Astrocyte (in vitro differentiated cells and primary cell): ENCODE measurements at regions not wholly inside any gene's neighbourhood (a gene's known extent, or its start where the extent isn't known, plus 50 kb on each side); places are given as distances from the start of the nearest gene placed in this dataset.
A peak's percentile ranks its signal among the peaks of the same experiment; 100 is the strongest.

ENCODE experiments used
- DNase-seq: peaks from one replicate; pipeline ENCODE4 v3.0.0-alpha.2; 2010; ENCODE audit warnings: low read depth
- FAIRE-seq: peaks from 2 replicates; lab custom pipeline; 2011; peaks lifted over from hg19 to GRCh38; lab: Jason Lieb, UNC
- H2AFZ ChIP-seq: 2 replicates; pipeline ENCODE4 v1.6.0; 2012; ENCODE audit warnings: low read depth, low read length, inconsistent platforms
- H3K27ac ChIP-seq: 2 replicates; pipeline ENCODE4 v1.5.1; 2011; ENCODE audit warnings: low read depth, low read length, inconsistent platforms
- H3K27me3 ChIP-seq: 2 replicates; pipeline ENCODE4 v1.6.0; 2011; ENCODE audit warnings: low read length, inconsistent platforms; ENCODE audit not compliant: insufficient read depth
- H3K36me3 ChIP-seq: 2 replicates; pipeline ENCODE4 v1.5.1; 2011; ENCODE audit warnings: low read length, inconsistent platforms; ENCODE audit not compliant: insufficient read depth
- H3K4me1 ChIP-seq: 2 replicates; pipeline ENCODE4 v1.5.1; 2011; ENCODE audit warnings: low read length, inconsistent platforms; ENCODE audit not compliant: insufficient read depth
- H3K4me2 ChIP-seq: 2 replicates; pipeline ENCODE4 v1.6.0; 2012; ENCODE audit warnings: low read length, inconsistent platforms
- H3K4me3 ChIP-seq: 2 replicates; pipeline ENCODE4 v1.5.1; 2011; ENCODE audit warnings: low read depth, mild to moderate bottlenecking, low read length, inconsistent platforms; ENCODE audit not compliant: insufficient read depth
- H3K79me2 ChIP-seq: 2 replicates; pipeline ENCODE4 v1.6.0; 2012; ENCODE audit warnings: mild to moderate bottlenecking, low read length, inconsistent platforms; ENCODE audit not compliant: insufficient read depth
- H3K9ac ChIP-seq: 2 replicates; pipeline ENCODE4 v1.6.0; 2012; ENCODE audit warnings: mild to moderate bottlenecking, low read length, inconsistent platforms
- H3K9me3 ChIP-seq: 2 replicates; pipeline ENCODE4 v1.5.1; 2012; ENCODE audit warnings: low read depth, mild to moderate bottlenecking, low read length, inconsistent platforms; ENCODE audit not compliant: insufficient read depth
- H4K20me1 ChIP-seq: 2 replicates; pipeline ENCODE4 v1.6.0; 2012; ENCODE audit warnings: low read length, inconsistent platforms; ENCODE audit not compliant: insufficient read depth
- H3K27ac Mint-ChIP-seq: one replicate; pipeline ENCODE4 v1.8.0; 2021; ENCODE audit warnings: mild to moderate bottlenecking, mixed read lengths; ENCODE audit not compliant: unreplicated experiment
- H3K27me3 Mint-ChIP-seq: one replicate; pipeline ENCODE4 v1.8.0; 2021; ENCODE audit warnings: low read depth, mixed read lengths; ENCODE audit not compliant: unreplicated experiment
- H3K36me3 Mint-ChIP-seq: one replicate; pipeline ENCODE4 v1.8.0; 2021; ENCODE audit warnings: low read depth, mixed read lengths; ENCODE audit not compliant: unreplicated experiment
- H3K4me1 Mint-ChIP-seq: one replicate; pipeline ENCODE4 v1.8.0; 2021; ENCODE audit warnings: low read depth, mixed read lengths; ENCODE audit not compliant: unreplicated experiment
- H3K4me3 Mint-ChIP-seq: one replicate; pipeline ENCODE4 v1.8.0; 2021; ENCODE audit warnings: mild to moderate bottlenecking, moderate library complexity, mixed read lengths; ENCODE audit not compliant: unreplicated experiment
- H3K9me3 Mint-ChIP-seq: one replicate; pipeline ENCODE4 v1.8.0; 2021; ENCODE audit warnings: mild to moderate bottlenecking, mixed read lengths; ENCODE audit not compliant: unreplicated experiment
- EZH2 ChIP-seq: IDR thresholded peaks from 2 replicates; pipeline ENCODE4 v1.6.1; 2012; ENCODE audit warnings: mild to moderate bottlenecking, low read length, inconsistent platforms; ENCODE audit not compliant: insufficient read depth
- TF ChIP-seq, protein P1 (sequence below): IDR thresholded peaks from 2 replicates; pipeline ENCODE4 v1.5.1; 2011; ENCODE audit warnings: low read depth, mild to moderate bottlenecking, inconsistent platforms, low read length, moderate library complexity; ENCODE audit not compliant: insufficient read depth

DNA sequence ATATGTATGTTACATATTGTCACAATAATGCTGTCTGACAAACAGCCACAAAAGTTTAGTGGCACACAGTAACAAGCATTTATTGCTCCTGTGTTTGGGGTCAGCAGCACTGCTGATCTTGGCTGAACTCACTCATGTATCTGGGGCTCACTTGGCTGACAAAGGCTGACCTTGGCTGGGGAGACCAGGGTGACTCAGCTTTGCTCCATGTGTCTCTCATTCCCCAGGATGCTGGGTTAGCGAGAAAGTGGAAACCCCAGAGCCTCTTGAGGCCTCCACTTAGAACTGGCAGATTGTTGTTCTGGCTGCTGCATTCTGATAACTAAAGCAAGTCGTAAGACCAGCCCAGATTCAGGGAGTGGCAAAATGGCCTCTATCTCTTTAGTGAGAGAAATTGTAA is 217.3 kb upstream of the HABP2 start:
- Histone ChIP-seq H3K79me2 (no peaks in the 10 kb centered on the region), H2AFZ (no peak overlapping the region), H3K4me3 (no peak overlapping the region), H3K27me3 (peaks cover 14% of the 10 kb centered on the region), H3K27ac (no peak overlapping the region), H3K4me1 (no peaks in the 10 kb centered on the region), H4K20me1 (no peaks in the 10 kb centered on the region), H3K9ac (no peak overlapping the region), H3K9me3 (no peaks in the 10 kb centered on the region), H3K36me3 (no peaks in the 10 kb centered on the region), H3K4me2 (no peak overlapping the region)
- Mint-ChIP-seq H3K27me3 (peaks cover 10% of the 10 kb centered on the region), H3K4me1 (peaks cover 2% of the 10 kb centered on the region), H3K27ac (no peak overlapping the region), H3K4me3 (no peak overlapping the region), H3K36me3 (peaks cover 2% of the 10 kb centered on the region), H3K9me3 (peaks cover 14% of the 10 kb centered on the region)
- no peak for TF ChIP-seq EZH2
- TF ChIP-seq, protein P1, sequence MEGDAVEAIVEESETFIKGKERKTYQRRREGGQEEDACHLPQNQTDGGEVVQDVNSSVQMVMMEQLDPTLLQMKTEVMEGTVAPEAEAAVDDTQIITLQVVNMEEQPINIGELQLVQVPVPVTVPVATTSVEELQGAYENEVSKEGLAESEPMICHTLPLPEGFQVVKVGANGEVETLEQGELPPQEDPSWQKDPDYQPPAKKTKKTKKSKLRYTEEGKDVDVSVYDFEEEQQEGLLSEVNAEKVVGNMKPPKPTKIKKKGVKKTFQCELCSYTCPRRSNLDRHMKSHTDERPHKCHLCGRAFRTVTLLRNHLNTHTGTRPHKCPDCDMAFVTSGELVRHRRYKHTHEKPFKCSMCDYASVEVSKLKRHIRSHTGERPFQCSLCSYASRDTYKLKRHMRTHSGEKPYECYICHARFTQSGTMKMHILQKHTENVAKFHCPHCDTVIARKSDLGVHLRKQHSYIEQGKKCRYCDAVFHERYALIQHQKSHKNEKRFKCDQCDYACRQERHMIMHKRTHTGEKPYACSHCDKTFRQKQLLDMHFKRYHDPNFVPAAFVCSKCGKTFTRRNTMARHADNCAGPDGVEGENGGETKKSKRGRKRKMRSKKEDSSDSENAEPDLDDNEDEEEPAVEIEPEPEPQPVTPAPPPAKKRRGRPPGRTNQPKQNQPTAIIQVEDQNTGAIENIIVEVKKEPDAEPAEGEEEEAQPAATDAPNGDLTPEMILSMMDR = no peak
- DNase-seq = peak; percentile 39
- FAIRE-seq = no peak

DNA sequence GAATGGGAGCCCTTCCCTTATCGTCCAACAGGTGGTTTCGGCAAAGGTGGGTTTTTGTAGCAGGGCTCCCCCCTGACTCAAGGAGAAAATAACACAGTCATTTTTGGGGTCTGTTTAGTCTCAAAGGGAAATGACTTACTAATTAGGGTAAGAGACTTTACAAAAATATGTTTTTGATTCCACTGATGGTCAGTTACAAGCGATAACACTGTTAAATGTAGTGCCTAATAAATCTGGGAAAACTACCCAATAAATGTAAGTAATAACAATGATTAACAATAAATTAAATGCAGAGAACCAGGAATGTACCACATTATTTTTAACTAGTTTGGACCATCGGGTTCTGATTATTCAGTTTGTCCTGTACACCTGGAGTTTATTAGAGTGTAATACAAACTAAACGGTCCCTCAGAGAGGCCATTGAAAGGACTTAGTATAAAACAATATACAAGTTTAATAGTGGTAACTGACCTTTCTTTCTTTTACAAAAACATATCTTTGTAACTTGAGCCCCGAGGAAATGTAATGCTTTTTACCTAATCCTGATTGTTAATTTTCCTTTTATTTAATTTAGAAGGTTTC is 216.2 kb upstream of the HABP2 start:
- Mint-ChIP-seq H3K27ac (no peak overlapping the region), H3K27me3 (peaks cover 14% of the 10 kb centered on the region), H3K4me1 (peaks cover 2% of the 10 kb centered on the region), H3K9me3 (peaks cover 11% of the 10 kb centered on the region), H3K36me3 (peaks cover 2% of the 10 kb centered on the region), H3K4me3 (no peak overlapping the region)
- H2AFZ ChIP-seq = no peak overlapping the region
- no peaks in the 10 kb centered on the region for H3K36me3 ChIP-seq
- no peak for FAIRE-seq
- H3K27me3 ChIP-seq = peaks cover 14% of the 10 kb centered on the region
- H3K79me2 ChIP-seq = no peaks in the 10 kb centered on the region
- H3K9ac ChIP-seq = no peak overlapping the region
- no peak overlapping the region for H3K27ac ChIP-seq
- no peak overlapping the region for H3K4me2 ChIP-seq
- no peak for TF ChIP-seq EZH2
- TF ChIP-seq, protein P1 = no peak
- no peaks in the 10 kb centered on the region for H3K4me1 ChIP-seq
- peaks cover 4% of the 10 kb centered on the region for H3K9me3 ChIP-seq
- no peak for DNase-seq
- H4K20me1 ChIP-seq = no peaks in the 10 kb centered on the region
- no peak overlapping the region for H3K4me3 ChIP-seq

DNA sequence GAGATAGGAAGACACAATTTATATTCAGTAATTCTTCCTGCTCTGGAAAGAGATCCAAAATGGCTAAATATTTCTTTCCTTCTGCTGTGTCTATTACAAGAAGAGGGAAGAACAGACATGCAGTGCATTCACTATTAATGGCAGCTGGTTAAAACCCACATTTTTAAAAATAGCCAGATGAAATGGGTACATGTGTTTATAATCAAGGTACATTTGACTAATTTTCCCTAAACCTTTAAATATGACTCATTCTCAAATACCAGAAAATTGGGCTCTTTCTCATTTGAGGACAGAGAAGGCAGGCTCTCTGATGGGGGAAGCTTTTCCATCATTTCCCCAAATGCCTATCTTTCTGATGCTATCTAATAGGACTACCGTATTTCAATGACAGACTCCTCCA is 215.7 kb upstream of the HABP2 start:
- H3K4me1 ChIP-seq = no peaks in the 10 kb centered on the region
- FAIRE-seq (no peak), DNase-seq (no peak)
- H3K79me2 ChIP-seq = no peaks in the 10 kb centered on the region
- H3K27me3 ChIP-seq = peaks cover 17% of the 10 kb centered on the region
- H3K4me3 Mint-ChIP-seq = no peak overlapping the region
- peaks cover 11% of the 10 kb centered on the region for H3K9me3 Mint-ChIP-seq
- H3K4me1 Mint-ChIP-seq = no peaks in the 10 kb centered on the region
- H2AFZ ChIP-seq = no peak overlapping the region
- H3K9ac ChIP-seq = no peak overlapping the region
- H3K36me3 Mint-ChIP-seq = peaks cover 2% of the 10 kb centered on the region
- TF ChIP-seq, protein P1 = no peak
- H3K9me3 ChIP-seq = peaks cover 4% of the 10 kb centered on the region
- peaks cover 17% of the 10 kb centered on the region for H3K27me3 Mint-ChIP-seq
- H4K20me1 ChIP-seq = no peaks in the 10 kb centered on the region
- H3K27ac ChIP-seq = no peak overlapping the region
- H3K4me3 ChIP-seq = no peak overlapping the region
- no peaks in the 10 kb centered on the region for H3K36me3 ChIP-seq
- H3K27ac Mint-ChIP-seq = no peak overlapping the region
- no peak overlapping the region for H3K4me2 ChIP-seq
